GM12878 (cell line): ENCODE measurements at regions not wholly inside any gene's neighbourhood (a gene's known extent, or its start where the extent isn't known, plus 50 kb on each side); places are given as distances from the start of the nearest gene placed in this dataset.
A peak's percentile ranks its signal among the peaks of the same experiment; 100 is the strongest.

Experiments
- ATAC-seq: fragments of 200-7000 bp; cut with Tn5 transposase; 3 replicates; pipeline ENCODE4 v1.9.1; 2020; ENCODE audit warnings: mild to moderate bottlenecking, moderate library complexity
- BruUV-seq: library from RNA; stranded (reverse); fragments of 400-500 nt; replicated peaks from 2 replicates; lab custom pipeline; 2021; lab: Mats Ljungman, UMichigan
- CTCF ChIA-PET: fragments of 300-600 bp; sonication (Branson Sonifier 250); formaldehyde crosslinking; extraction: SDS; loops from one replicate; lab custom pipeline; 2021; ENCODE audit warnings: inconsistent platforms; lab: Yijun Ruan, JAX
- POLR2A ChIA-PET: fragments of 350-600 bp; formaldehyde crosslinking; extraction: SDS; loops from one replicate; lab custom pipeline; 2021; ENCODE audit warnings: inconsistent platforms; lab: Charles Lee
- RAD21 ChIA-PET: fragments of 300-600 bp; sonication (Branson Sonifier 250); formaldehyde crosslinking; loops from one replicate; lab custom pipeline; 2023; ENCODE audit warnings: antibody characterized with exemption; ENCODE audit not compliant: unreplicated experiment; lab: Charles Lee
- SMC1A ChIA-PET: fragments of 300-600 bp; sonication (Branson Sonifier 250); formaldehyde crosslinking; loops from one replicate; lab custom pipeline; 2023; ENCODE audit not compliant: unreplicated experiment, uncharacterized antibody; lab: Charles Lee
- DNase-seq: peaks from one replicate; pipeline ENCODE4 v3.0.0-alpha.2; 2011; ENCODE audit warnings: low read depth, low spot score
- FAIRE-seq: peaks from 3 replicates; lab custom pipeline; 2011; peaks lifted over from hg19 to GRCh38; lab: Jason Lieb, UNC
- H2AFZ ChIP-seq: 2 replicates; pipeline ENCODE4 v1.6.0; 2011; ENCODE audit warnings: low read depth, low read length, control low read depth; ENCODE audit not compliant: control insufficient read depth
- H3K27ac ChIP-seq: 2 replicates; pipeline ENCODE4 v1.5.1; 2011; ENCODE audit warnings: control low read depth; ENCODE audit not compliant: control insufficient read depth, insufficient read depth
- H3K27me3 ChIP-seq, 2 experiments: replicated peaks in 1 of 2; 2 replicates each; pipeline versions ENCODE4 v1.6.0 to v1.6.1; 2011; ENCODE audit warnings: low read length in 1 of 2; ENCODE audit not compliant: control insufficient read depth in 2 of 2, insufficient read depth in 2 of 2
- H3K36me3 ChIP-seq, 2 experiments: 2 replicates each; pipeline ENCODE4 v1.5.1; 2011; ENCODE audit warnings: low read length in 1 of 2; ENCODE audit not compliant: control insufficient read depth in 2 of 2, insufficient read depth in 2 of 2
- H3K4me1 ChIP-seq: 2 replicates; pipeline ENCODE4 v1.6.1; 2011; ENCODE audit warnings: mild to moderate bottlenecking, low read length, moderate library complexity, mixed read lengths; ENCODE audit not compliant: control insufficient read depth, insufficient read depth
- H3K4me2 ChIP-seq: 2 replicates; pipeline ENCODE4 v1.6.0; 2011; ENCODE audit warnings: control low read depth; ENCODE audit not compliant: control insufficient read depth, insufficient read depth
- H3K4me3 ChIP-seq: fragments of 200-600 bp; sonication (generic); 2 replicates; pipeline ENCODE4 v1.5.1; 2016
- H3K79me2 ChIP-seq: 2 replicates; pipeline ENCODE4 v1.6.0; 2011; ENCODE audit warnings: low read length; ENCODE audit not compliant: control insufficient read depth, insufficient read depth
- H3K9ac ChIP-seq: 2 replicates; pipeline ENCODE4 v1.8.0; 2011; ENCODE audit warnings: low read length, control low read depth, mixed read lengths; ENCODE audit not compliant: control insufficient read depth, insufficient read depth
- H3K9me3 ChIP-seq: replicated peaks from 3 replicates; pipeline ENCODE4 v1.5.1; 2011; ENCODE audit warnings: mild to moderate bottlenecking, low read length; ENCODE audit not compliant: control insufficient read depth, insufficient read depth
- H4K20me1 ChIP-seq: 2 replicates; pipeline ENCODE4 v1.6.0; 2011; ENCODE audit not compliant: control insufficient read depth, insufficient read depth
- CEBPB ChIP-seq, 2 experiments: fragments of 150-350 bp in 1 of 2; IDR thresholded peaks; 2 replicates each; pipeline ENCODE4 v1.6.1; 2012 to 2014; ENCODE audit warnings: low read depth in 2 of 2, low read length in 2 of 2, borderline replicate concordance in 1 of 2, inconsistent platforms in 1 of 2
- CHD4 ChIP-seq: fragments of 200-600 bp; sonication (generic); IDR thresholded peaks from 2 replicates; pipeline ENCODE4 v1.6.1; 2016; ENCODE audit warnings: mild to moderate bottlenecking
- CREB1 ChIP-seq: IDR thresholded peaks from 2 replicates; pipeline ENCODE4 v1.6.1; 2012; ENCODE audit warnings: low read depth, mild to moderate bottlenecking, inconsistent platforms
- MLLT1 ChIP-seq: fragments of 450-650 bp; IDR thresholded peaks from 2 replicates; pipeline ENCODE4 v1.6.1; 2016; ENCODE audit warnings: mild to moderate bottlenecking
- RCOR1 ChIP-seq: conservative IDR thresholded peaks from 2 replicates; pipeline ENCODE4 v1.6.1; 2012; ENCODE audit warnings: low read depth, low read length, improper control_type of control experiment
- SKIL ChIP-seq: fragments of 450-650 bp; IDR thresholded peaks from 2 replicates; pipeline ENCODE4 v1.6.1; 2017; ENCODE audit warnings: mild to moderate bottlenecking, low read depth, inconsistent platforms; ENCODE audit not compliant: poor library complexity, severe bottlenecking
- SMC3 ChIP-seq: IDR thresholded peaks from 2 replicates; pipeline ENCODE4 v1.6.1; 2011; ENCODE audit warnings: low read length, improper control_type of control experiment, borderline replicate concordance
- TCF12 ChIP-seq: IDR thresholded peaks from 2 replicates; pipeline ENCODE4 v1.6.1; 2011; ENCODE audit warnings: low read depth, mild to moderate bottlenecking, low read length
- USF2 ChIP-seq: IDR thresholded peaks from 2 replicates; pipeline ENCODE4 v1.6.1; 2011; ENCODE audit warnings: low read depth, low read length, improper control_type of control experiment, borderline replicate concordance
- WGBS: methylation state at CpG from one replicate; pipeline ENCODE4 v1.1.6; 2016; ENCODE audit warnings: low lambda C conversion rate; ENCODE audit not compliant: insufficient replicate concordance, insufficient coverage; ENCODE audit errors: missing lambda C conversion rate; 5-methylcytosine and 5-hydroxymethylcytosine counted together
- in situ Hi-C: fragments of 300-500 bp; cut with MboI; formaldehyde crosslinking; loops from 9 replicates; pipeline ENCODE4 v1.14.3; 2018; ENCODE audit warnings: mixed read lengths
- intact Hi-C: fragments of 100-400 bp; cut with micrococcal nuclease; formaldehyde crosslinking; loops from one replicate; pipeline ENCODE4 v1.14.2; 2022; ENCODE audit not compliant: unreplicated experiment

GRCh38 chr22:25404928-25405816 is 159.3 kb upstream of the GRK3 start (continued):
- TF ChIP-seq CREB1 = peak; percentile 44; the same call in 1 of the 2 replicates
- TF ChIP-seq CEBPB (IDR thresholded peaks at IDR 0.05; ENCODE audit: borderline replicate concordance in 1 of 2, low read depth in 2 of 2, low read length in 2 of 2) = no peak
- no peak for TF ChIP-seq TCF12
- TF ChIP-seq RCOR1 = no peak
- TF ChIP-seq SKIL = no peak
- TF ChIP-seq USF2 = no peak

- Histone ChIP-seq H3K4me1 (peaks cover 26% of the 10 kb centered on the region), H3K4me3 (peak overlapping the region; percentile 73), H3K9ac (peak overlapping the region; percentile 74; the same call in 1 of the 2 replicates), H2AFZ (no peak overlapping the region; the same call in 1 of the 2 replicates), H3K27ac (0 out of 2 replicates have a peak overlapping the region, but pooled peaks have one; percentile 61), H4K20me1 (no peaks in the 10 kb centered on the region), H3K36me3 (no peaks in the 10 kb centered on the region), H3K27me3 (no peaks in the 10 kb centered on the region), H3K4me2 (peak overlapping the region; percentile 58), H3K9me3 (no peaks in the 10 kb centered on the region), H3K79me2 (peaks cover 42% of the 10 kb centered on the region)
- peak; percentile 58; the same call in 1 of the 2 replicates for TF ChIP-seq MLLT1
- no peak for TF ChIP-seq CHD4
- no peak for TF ChIP-seq SMC3
- no peak for DNase-seq
- SMC1A ChIA-PET = interaction anchor here (1.3 kb wide), 1 partner anchor 13 kb away, joined by 3 read pairs; no protein-coding TSS in a partner anchor
- no peak for ATAC-seq
- RAD21 ChIA-PET = no interaction called here
- 71% methylated on average over 19 of the region's 19 CpGs for WGBS
- TSS peak; percentile 82 for BruUV-seq
- no peak for FAIRE-seq
- CTCF ChIA-PET = no interaction called here
- in situ Hi-C loops = no loop called here
- intact Hi-C loops = no loop called here
- POLR2A ChIA-PET = no interaction called here
These were observed 158.5 kb upstream of the GRK3 start for GRCh38 chr22:25405841-25406509.
